ENCODE measurements at regions not wholly inside any gene's neighbourhood (a gene's known extent, or its start where the extent isn't known, plus 50 kb on each side); places are given as distances from the start of the nearest gene placed in this dataset.

GRCh38 chr4:176583278-176583677 lies 209.4 kb downstream of the VEGFC start:
- no peak for DNase-seq
- Mint-ChIP-seq H3K36me3 (no peaks in the 10 kb centered on the region), H3K9me3 (peaks cover 6 to 30% (median 7%) of the 10 kb centered on the region in 6 donors), H3K4me1 (no peaks in the 10 kb centered on the region), H3K27ac (no peak overlapping the region), H3K27me3 (ENCODE audit: low read depth in 3 of 3) (peaks cover 0 to 1% (median 1%) of the 10 kb centered on the region in 3 donors), H3K4me3 (no peak overlapping the region)

GRCh38 chr4:176584031-176584606 lies 208.6 kb downstream of the VEGFC start:
- no peak overlapping the region for H3K4me3 Mint-ChIP-seq
- H3K27me3 Mint-ChIP-seq (ENCODE audit: low read depth in 3 of 3): peaks cover 0 to 1% (median 1%) of the 10 kb centered on the region in 3 donors
- no peaks in the 10 kb centered on the region for H3K4me1 Mint-ChIP-seq
- no peak for DNase-seq
- peaks cover 6 to 27% (median 9%) of the 10 kb centered on the region in 6 donors for H3K9me3 Mint-ChIP-seq
- H3K36me3 Mint-ChIP-seq: no peaks in the 10 kb centered on the region
- H3K27ac Mint-ChIP-seq: no peak overlapping the region

GRCh38 chr4:176587920-176588319 lies 204.8 kb downstream of the VEGFC start:
- no peak for DNase-seq
- Mint-ChIP-seq H3K27ac (no peak overlapping the region), H3K36me3 (no peaks in the 10 kb centered on the region), H3K4me3 (no peak overlapping the region), H3K9me3 (peaks cover 7 to 25% (median 15%) of the 10 kb centered on the region in 6 donors), H3K27me3 (ENCODE audit: low read depth in 3 of 3) (peaks cover 0 to 1% (median 1%) of the 10 kb centered on the region in 3 donors), H3K4me1 (no peaks in the 10 kb centered on the region)

- Mint-ChIP-seq H3K27ac (no peak overlapping the region), H3K36me3 (no peaks in the 10 kb centered on the region), H3K9me3 (peaks cover 3 to 22% (median 15%) of the 10 kb centered on the region in 6 donors), H3K4me3 (no peak overlapping the region), H3K4me1 (no peaks in the 10 kb centered on the region), H3K27me3 (ENCODE audit: low read depth in 3 of 3) (peaks cover 0 to 1% (median 1%) of the 10 kb centered on the region in 3 donors)
- no peak for DNase-seq
Observed at GRCh38 chr4:176588436-176588835, 204.3 kb downstream of the VEGFC start.

- Mint-ChIP-seq H3K9me3 (peaks cover 0 to 12% (median 11%) of the 10 kb centered on the region in 6 donors), H3K27me3 (ENCODE audit: low read depth in 3 of 3) (no peaks in the 10 kb centered on the region), H3K36me3 (no peaks in the 10 kb centered on the region), H3K4me1 (no peaks in the 10 kb centered on the region), H3K27ac (no peak overlapping the region), H3K4me3 (no peak overlapping the region)
- DNase-seq: no peak
Observed at GRCh38 chr4:176592976-176593670, 199.6 kb downstream of the VEGFC start.

- Mint-ChIP-seq H3K4me3 (no peak overlapping the region), H3K36me3 (no peaks in the 10 kb centered on the region), H3K27me3 (ENCODE audit: low read depth in 3 of 3) (no peaks in the 10 kb centered on the region), H3K27ac (no peak overlapping the region), H3K4me1 (no peaks in the 10 kb centered on the region), H3K9me3 (peaks cover 0 to 12% (median 7%) of the 10 kb centered on the region in 6 donors)
- no peak for DNase-seq
Observed at GRCh38 chr4:176593943-176594342, 198.8 kb downstream of the VEGFC start.

GRCh38 chr4:176595257-176595656 lies 197.5 kb downstream of the VEGFC start:
- Mint-ChIP-seq H3K4me1 (no peaks in the 10 kb centered on the region), H3K4me3 (no peak overlapping the region), H3K27me3 (ENCODE audit: low read depth in 3 of 3) (no peaks in the 10 kb centered on the region), H3K27ac (no peak overlapping the region), H3K9me3 (peaks cover 0 to 12% (median 4%) of the 10 kb centered on the region in 6 donors), H3K36me3 (no peaks in the 10 kb centered on the region)
- DNase-seq: no peak

GRCh38 chr4:176601124-176601523 lies 191.6 kb downstream of the VEGFC start:
- Mint-ChIP-seq H3K27ac (no peak overlapping the region), H3K36me3 (no peaks in the 10 kb centered on the region), H3K27me3 (ENCODE audit: low read depth in 3 of 3) (peaks cover 0 to 3% (median 1%) of the 10 kb centered on the region in 3 donors), H3K4me3 (no peak overlapping the region), H3K4me1 (no peaks in the 10 kb centered on the region), H3K9me3 (peaks cover 0 to 22% (median 9%) of the 10 kb centered on the region in 6 donors)
- no peak for DNase-seq

GRCh38 chr4:176607807-176608206 lies 184.9 kb downstream of the VEGFC start:
- Mint-ChIP-seq H3K27ac (no peak overlapping the region), H3K4me1 (no peaks in the 10 kb centered on the region), H3K4me3 (no peak overlapping the region), H3K27me3 (ENCODE audit: low read depth in 3 of 3) (peaks cover 0 to 3% (median 0%) of the 10 kb centered on the region in 3 donors), H3K36me3 (peaks cover 0 to 5% (median 0%) of the 10 kb centered on the region in 3 donors), H3K9me3 (peaks cover 18 to 36% (median 20%) of the 10 kb centered on the region in 6 donors)
- no peak for DNase-seq

GRCh38 chr4:176608346-176608745 lies 184.4 kb downstream of the VEGFC start:
- Mint-ChIP-seq H3K9me3 (peaks cover 18 to 33% (median 19%) of the 10 kb centered on the region in 6 donors), H3K27me3 (ENCODE audit: low read depth in 3 of 3) (peaks cover 0 to 3% (median 0%) of the 10 kb centered on the region in 3 donors), H3K4me1 (no peaks in the 10 kb centered on the region), H3K27ac (no peak overlapping the region), H3K36me3 (peaks cover 0 to 5% (median 0%) of the 10 kb centered on the region in 3 donors), H3K4me3 (no peak overlapping the region)
- no peak for DNase-seq

GRCh38 chr4:176610594-176610993 lies 182.1 kb downstream of the VEGFC start:
- DNase-seq: no peak
- Mint-ChIP-seq H3K27me3 (ENCODE audit: low read depth in 3 of 3) (peaks cover 0 to 2% (median 0%) of the 10 kb centered on the region in 3 donors), H3K27ac (no peak overlapping the region), H3K4me3 (no peak overlapping the region), H3K36me3 (peaks cover 0 to 5% (median 0%) of the 10 kb centered on the region in 3 donors), H3K4me1 (no peaks in the 10 kb centered on the region), H3K9me3 (peaks cover 11 to 27% (median 15%) of the 10 kb centered on the region in 6 donors)

GRCh38 chr4:176611381-176611780 lies 181.3 kb downstream of the VEGFC start:
- H3K9me3 Mint-ChIP-seq: peaks cover 10 to 34% (median 15%) of the 10 kb centered on the region in 6 donors
- peaks cover 0 to 5% (median 0%) of the 10 kb centered on the region in 3 donors for H3K36me3 Mint-ChIP-seq
- no peaks in the 10 kb centered on the region for H3K4me1 Mint-ChIP-seq
- no peak overlapping the region for H3K27ac Mint-ChIP-seq
- no peak for DNase-seq
- H3K4me3 Mint-ChIP-seq: no peak overlapping the region
- H3K27me3 Mint-ChIP-seq (ENCODE audit: low read depth in 3 of 3): peaks cover 0 to 1% (median 0%) of the 10 kb centered on the region in 3 donors

- no peak for DNase-seq
- no peak overlapping the region for H3K4me3 Mint-ChIP-seq
- peaks cover 0 to 1% (median 0%) of the 10 kb centered on the region in 3 donors for H3K27me3 Mint-ChIP-seq (ENCODE audit: low read depth in 3 of 3)
- peaks cover 7 to 36% (median 13%) of the 10 kb centered on the region in 6 donors for H3K9me3 Mint-ChIP-seq
- H3K4me1 Mint-ChIP-seq: no peaks in the 10 kb centered on the region
- H3K36me3 Mint-ChIP-seq: peaks cover 0 to 5% (median 0%) of the 10 kb centered on the region in 3 donors
- no peak overlapping the region for H3K27ac Mint-ChIP-seq
Observed at GRCh38 chr4:176611951-176612350, 180.8 kb downstream of the VEGFC start.

GRCh38 chr4:176614793-176615192 lies 177.9 kb downstream of the VEGFC start:
- Mint-ChIP-seq H3K4me3 (no peak overlapping the region), H3K9me3 (peaks cover 3 to 34% (median 8%) of the 10 kb centered on the region in 6 donors)

More at GRCh38 chr4:176614793-176615192, 177.9 kb downstream of the VEGFC start:
- peaks cover 0 to 5% (median 0%) of the 10 kb centered on the region in 3 donors for H3K36me3 Mint-ChIP-seq
- H3K4me1 Mint-ChIP-seq: no peaks in the 10 kb centered on the region
- no peak for DNase-seq
- peaks cover 0 to 3% (median 0%) of the 10 kb centered on the region in 3 donors for H3K27me3 Mint-ChIP-seq (ENCODE audit: low read depth in 3 of 3)
- H3K27ac Mint-ChIP-seq: no peak overlapping the region

Measured in immature natural killer cell (primary cell).